CD14-positive monocyte (primary cell): ENCODE measurements at regions not wholly inside any gene's neighbourhood (a gene's known extent, or its start where the extent isn't known, plus 50 kb on each side); places are given as distances from the start of the nearest gene placed in this dataset.

Source experiments
- DNase-seq, 3 donors: peaks; one replicate each; pipeline ENCODE4 v3.0.0-alpha.2; 2011 to 2022
- H2AFZ ChIP-seq: 2 replicates; pipeline ENCODE4 v1.6.0; 2012; ENCODE audit warnings: mild to moderate bottlenecking, low read depth, low read length, inconsistent platforms; ENCODE audit not compliant: insufficient read depth, poor library complexity, severe bottlenecking
- H3K27ac ChIP-seq, 2 donors: 1 replicate in 1 of 2; 2 replicates in 1 of 2; pipeline ENCODE4 v1.5.1; 2012 to 2013; ENCODE audit warnings: low read length in 2 of 2, control low read depth in 1 of 2, inconsistent platforms in 1 of 2, low read depth in 1 of 2, mild to moderate bottlenecking in 1 of 2
- H3K27me3 ChIP-seq, 2 donors: one replicate each; pipeline versions ENCODE4 v1.6.0 to v1.6.1; 2011 to 2013; ENCODE audit warnings: low read length in 2 of 2; ENCODE audit not compliant: control insufficient read depth in 2 of 2, insufficient read depth in 2 of 2
- H3K36me3 ChIP-seq, 2 donors: replicated peaks in 1 of 2; 1 replicate in 1 of 2; 2 replicates in 1 of 2; pipeline versions ENCODE4 v1.5.1 to v1.6.1; 2012 to 2013; ENCODE audit warnings: low read length in 2 of 2, control low read depth in 1 of 2, inconsistent platforms in 1 of 2, mild to moderate bottlenecking in 1 of 2; ENCODE audit not compliant: insufficient read depth in 2 of 2, control insufficient read depth in 1 of 2
- H3K4me1 ChIP-seq, 2 donors: 1 replicate in 1 of 2; 2 replicates in 1 of 2; pipeline versions ENCODE4 v1.5.1 to v1.6.1; 2012 to 2013; ENCODE audit warnings: low read length in 2 of 2, control low read depth in 1 of 2, inconsistent platforms in 1 of 2, mild to moderate bottlenecking in 1 of 2, moderate library complexity in 1 of 2; ENCODE audit not compliant: insufficient read depth in 2 of 2, control insufficient read depth in 1 of 2
- H3K4me2 ChIP-seq: replicated peaks from 2 replicates; pipeline ENCODE3; 2012; ENCODE audit warnings: low read length, moderate library complexity, mild to moderate bottlenecking; ENCODE audit not compliant: poor library complexity, severe bottlenecking; ENCODE audit errors: extremely low read depth
- H3K4me3 ChIP-seq, 3 experiments: fragments of 200-600 bp in 1 of 3; sonication (generic) in 1 of 3; replicated peaks in 1 of 3; 1 replicate in 2 of 3; 2 replicates in 1 of 3; pipeline ENCODE4 v1.5.1; 2011 to 2013; ENCODE audit warnings: low read length in 3 of 3, mild to moderate bottlenecking in 3 of 3, control low read depth in 2 of 3, low read depth in 2 of 3, inconsistent platforms in 1 of 3, moderate library complexity in 1 of 3
- H3K79me2 ChIP-seq: 2 replicates; pipeline ENCODE4 v1.6.0; 2012; ENCODE audit warnings: mild to moderate bottlenecking, control low read depth, inconsistent platforms, low read length, moderate library complexity; ENCODE audit not compliant: insufficient read depth
- H3K9ac ChIP-seq: 2 replicates; pipeline ENCODE4 v1.6.0; 2017; ENCODE audit warnings: low read length, mild to moderate bottlenecking; ENCODE audit not compliant: insufficient read depth, poor library complexity, severe bottlenecking
- H3K9me3 ChIP-seq, 2 donors: replicated peaks in 1 of 2; 1 replicate in 1 of 2; 2 replicates in 1 of 2; pipeline versions ENCODE4 v1.5.1 to v1.6.1; 2012 to 2013; ENCODE audit warnings: low read length in 2 of 2, control low read depth in 1 of 2; ENCODE audit not compliant: control insufficient read depth in 1 of 2, insufficient read depth in 1 of 2
- H4K20me1 ChIP-seq: 2 replicates; pipeline ENCODE4 v1.6.0; 2012; ENCODE audit warnings: mild to moderate bottlenecking, low read length, control low read depth, moderate library complexity; ENCODE audit not compliant: insufficient read depth
- H3K27ac Mint-ChIP-seq, 7 donors: one replicate each; pipeline ENCODE4 v1.8.0; 2020; ENCODE audit warnings: mild to moderate bottlenecking in 7 of 7, mixed read lengths in 7 of 7, moderate library complexity in 6 of 7, inconsistent platforms in 2 of 7
- H3K27me3 Mint-ChIP-seq, 3 donors: one replicate each; pipeline ENCODE4 v1.8.0; 2021 to 2022; ENCODE audit warnings: low read depth in 3 of 3, mild to moderate bottlenecking in 3 of 3, mixed read lengths in 3 of 3, moderate library complexity in 3 of 3, inconsistent platforms in 1 of 3
- H3K36me3 Mint-ChIP-seq, 2 donors: one replicate each; pipeline ENCODE4 v1.8.0; 2020; ENCODE audit warnings: mixed read lengths in 2 of 2, inconsistent platforms in 1 of 2, mild to moderate bottlenecking in 1 of 2
- H3K4me1 Mint-ChIP-seq: one replicate; pipeline ENCODE4 v1.8.0; 2020; ENCODE audit warnings: mild to moderate bottlenecking, mixed read lengths
- H3K4me3 Mint-ChIP-seq, 2 donors: one replicate each; pipeline ENCODE4 v1.8.0; 2020; ENCODE audit warnings: mild to moderate bottlenecking in 2 of 2, mixed read lengths in 2 of 2, moderate library complexity in 1 of 2
- H3K9me3 Mint-ChIP-seq, 7 donors: one replicate each; pipeline ENCODE4 v1.8.0; 2020 to 2022; ENCODE audit warnings: mixed read lengths in 7 of 7, mild to moderate bottlenecking in 6 of 7, moderate library complexity in 6 of 7, inconsistent platforms in 2 of 7
- WGBS: methylation state at CpG from one replicate; pipeline ENCODE4 v1.1.5; 2013; ENCODE audit warnings: missing lambda C conversion rate; ENCODE audit not compliant: insufficient coverage; 5-methylcytosine and 5-hydroxymethylcytosine counted together
- intact Hi-C, 2 donors: fragments of 100-400 bp; cut with micrococcal nuclease; formaldehyde crosslinking; loops; one replicate each; pipeline versions ENCODE4 v1.15.0 to v1.15.1; 2023
- TF ChIP-seq, protein P1 (sequence below): fragments of 200-600 bp; IDR thresholded peaks from one replicate; pipeline ENCODE4 v1.8.0; 2022; ENCODE audit warnings: antibody characterized with exemption, mild to moderate bottlenecking

DNA sequence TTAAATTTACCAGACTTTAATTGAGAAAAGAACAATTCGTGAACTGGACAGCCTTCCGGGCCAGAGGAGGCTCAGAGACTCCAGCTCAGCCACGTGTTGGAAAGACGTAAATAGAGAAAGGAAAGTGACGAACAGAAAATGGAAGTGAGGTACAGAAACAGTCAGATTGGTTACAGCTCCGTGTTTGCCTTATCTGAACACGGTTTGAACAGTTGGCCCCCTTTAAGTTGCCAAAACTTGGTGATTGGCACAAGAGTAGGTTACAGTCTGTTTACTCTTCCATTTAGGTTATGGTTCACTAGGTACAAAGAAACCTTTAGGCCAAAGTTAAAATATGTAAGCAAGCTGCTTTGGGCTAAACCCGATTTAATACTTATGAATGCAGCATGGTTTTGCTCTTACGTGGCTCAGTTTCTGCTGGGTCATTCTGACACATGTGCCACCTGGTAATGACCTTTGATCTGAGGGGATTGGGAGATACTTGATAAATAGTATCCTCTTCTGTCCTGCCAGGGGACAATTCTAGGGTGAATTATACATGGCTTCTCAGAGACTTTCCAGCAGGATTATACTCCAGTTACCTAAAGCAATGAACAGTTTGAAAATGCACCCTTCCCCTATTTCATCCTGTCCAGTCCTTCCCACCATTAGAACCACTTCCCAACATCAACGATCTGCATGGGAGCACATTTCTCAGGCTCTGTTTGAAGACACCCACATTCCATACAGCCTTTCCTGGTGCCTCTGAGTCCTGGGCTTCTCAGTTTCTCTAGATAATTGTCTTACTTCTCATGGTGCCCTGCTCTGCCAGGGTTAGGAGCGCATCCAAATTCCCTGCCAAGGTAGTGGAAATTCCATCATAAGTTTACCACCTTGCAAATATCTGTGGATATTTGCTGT lies 65.1 kb upstream of the TGIF1 start:
- Mint-ChIP-seq H3K4me3 (no peak overlapping the region), H3K27me3 (peaks cover 0 to 3% (median 2%) of the 10 kb centered on the region in 3 donors), H3K36me3 (no peaks in the 10 kb centered on the region), H3K9me3 (peaks cover 0 to 7% (median 2%) of the 10 kb centered on the region in 7 donors), H3K4me1 (no peaks in the 10 kb centered on the region), H3K27ac (peak overlapping the region in 1 of 7 donors; percentile 50)
- DNase-seq, result no peak
- TF ChIP-seq, protein P1, sequence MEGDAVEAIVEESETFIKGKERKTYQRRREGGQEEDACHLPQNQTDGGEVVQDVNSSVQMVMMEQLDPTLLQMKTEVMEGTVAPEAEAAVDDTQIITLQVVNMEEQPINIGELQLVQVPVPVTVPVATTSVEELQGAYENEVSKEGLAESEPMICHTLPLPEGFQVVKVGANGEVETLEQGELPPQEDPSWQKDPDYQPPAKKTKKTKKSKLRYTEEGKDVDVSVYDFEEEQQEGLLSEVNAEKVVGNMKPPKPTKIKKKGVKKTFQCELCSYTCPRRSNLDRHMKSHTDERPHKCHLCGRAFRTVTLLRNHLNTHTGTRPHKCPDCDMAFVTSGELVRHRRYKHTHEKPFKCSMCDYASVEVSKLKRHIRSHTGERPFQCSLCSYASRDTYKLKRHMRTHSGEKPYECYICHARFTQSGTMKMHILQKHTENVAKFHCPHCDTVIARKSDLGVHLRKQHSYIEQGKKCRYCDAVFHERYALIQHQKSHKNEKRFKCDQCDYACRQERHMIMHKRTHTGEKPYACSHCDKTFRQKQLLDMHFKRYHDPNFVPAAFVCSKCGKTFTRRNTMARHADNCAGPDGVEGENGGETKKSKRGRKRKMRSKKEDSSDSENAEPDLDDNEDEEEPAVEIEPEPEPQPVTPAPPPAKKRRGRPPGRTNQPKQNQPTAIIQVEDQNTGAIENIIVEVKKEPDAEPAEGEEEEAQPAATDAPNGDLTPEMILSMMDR, result no peak
- no peak overlapping the region for H3K9ac ChIP-seq
- no peaks in the 10 kb centered on the region for H3K36me3 ChIP-seq
- H3K27me3 ChIP-seq, result no peaks in the 10 kb centered on the region
- intact Hi-C loops, result no loop called here
- 97% methylated on average over 8 of the region's 11 CpGs for WGBS
- no peak overlapping the region for H3K27ac ChIP-seq
- H2AFZ ChIP-seq, result no peak overlapping the region
- H3K79me2 ChIP-seq, result no peaks in the 10 kb centered on the region
- H3K4me2 ChIP-seq, result no peak overlapping the region
- no peaks in the 10 kb centered on the region for H3K4me1 ChIP-seq
- no peaks in the 10 kb centered on the region for H4K20me1 ChIP-seq
- H3K4me3 ChIP-seq, result no peak overlapping the region
- peaks cover 1 to 2% of the 10 kb centered on the region in 2 donors for H3K9me3 ChIP-seq

DNA sequence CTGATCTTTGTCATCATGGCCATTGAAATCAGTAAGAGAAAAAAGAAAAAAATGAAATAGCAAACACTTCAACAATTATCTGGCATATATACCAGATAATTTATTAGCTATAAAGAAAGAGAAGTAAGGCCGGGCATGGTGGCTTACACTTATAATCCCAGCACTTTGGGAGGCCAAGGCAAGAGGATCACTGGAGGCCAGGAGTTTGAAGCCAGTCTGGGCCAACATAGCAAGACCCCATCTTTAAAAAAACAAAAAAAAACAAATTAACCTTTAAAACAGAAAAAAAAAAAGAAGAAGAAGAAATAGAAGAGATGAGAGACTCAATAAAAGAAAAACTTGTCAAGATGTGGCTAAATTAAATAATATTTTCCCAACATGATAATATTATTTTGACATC lies 61.6 kb upstream of the TGIF1 start:
- no peaks in the 10 kb centered on the region for H3K27me3 ChIP-seq
- no peaks in the 10 kb centered on the region for H3K36me3 ChIP-seq
- no peak overlapping the region for H3K9ac ChIP-seq
- H3K9me3 ChIP-seq, result peaks cover 5 to 9% of the 10 kb centered on the region in 2 donors
- TF ChIP-seq, protein P1, result no peak
- Mint-ChIP-seq H3K4me3 (no peak overlapping the region), H3K9me3 (peaks cover 3 to 17% (median 12%) of the 10 kb centered on the region in 7 donors), H3K27me3 (peaks cover 0 to 3% (median 2%) of the 10 kb centered on the region in 3 donors), H3K4me1 (no peaks in the 10 kb centered on the region), H3K36me3 (no peaks in the 10 kb centered on the region), H3K27ac (no peak overlapping the region)
- WGBS, result no CpG with 5 or more reads among the region's 1 CpG
- no peak overlapping the region for H2AFZ ChIP-seq
- H4K20me1 ChIP-seq, result no peaks in the 10 kb centered on the region
- H3K4me2 ChIP-seq, result no peak overlapping the region
- H3K27ac ChIP-seq, result no peak overlapping the region
- no peaks in the 10 kb centered on the region for H3K4me1 ChIP-seq
- intact Hi-C loops, result no loop called here
- no peak for DNase-seq
- no peaks in the 10 kb centered on the region for H3K79me2 ChIP-seq
- H3K4me3 ChIP-seq, result no peak overlapping the region
